SK-N-SH treated with all-trans-retinoic acid at 6 μM for 48 hours (cell line): ENCODE measurements at regions not wholly inside any gene's neighbourhood (a gene's known extent, or its start where the extent isn't known, plus 50 kb on each side); places are given as distances from the start of the nearest gene placed in this dataset.

Source experiments
- ATAC-seq: fragments of 200-7000 bp; cut with Tn5 transposase; 3 replicates; pipeline ENCODE4 v1.9.1; 2020; ENCODE audit warnings: mild to moderate bottlenecking, moderate library complexity
- ARNTL ChIP-seq: fragments of 450-650 bp; formaldehyde crosslinking; IDR thresholded peaks from 2 replicates; pipeline ENCODE4 v1.5.0; 2020; ENCODE audit warnings: low read depth, mild to moderate bottlenecking, moderate library complexity, borderline replicate concordance
- BACH2 ChIP-seq: fragments of 250-450 bp; sonication (Bioruptor Pico); IDR thresholded peaks from 2 replicates; pipeline ENCODE4 v1.9.0; 2021; ENCODE audit warnings: mild to moderate bottlenecking, borderline replicate concordance
- CSDC2 ChIP-seq: fragments of 250-450 bp; sonication (Bioruptor Pico); IDR thresholded peaks from 2 replicates; pipeline ENCODE4 v1.5.0; 2020; ENCODE audit warnings: mild to moderate bottlenecking, moderate library complexity
- ESRRG ChIP-seq: fragments of 250-450 bp; sonication (Bioruptor Pico); IDR thresholded peaks from 2 replicates; pipeline ENCODE4 v1.6.1; 2021; ENCODE audit warnings: mild to moderate bottlenecking
- GLIS3 ChIP-seq: fragments of 250-450 bp; sonication (Bioruptor Pico); IDR thresholded peaks from 2 replicates; pipeline ENCODE4 v1.5.0; 2020; ENCODE audit warnings: mild to moderate bottlenecking, moderate library complexity
- OSR1 ChIP-seq: fragments of 250-450 bp; sonication (Bioruptor Pico); IDR thresholded peaks from 2 replicates; pipeline ENCODE4 v1.8.0; 2022; ENCODE audit warnings: moderate library complexity, mild to moderate bottlenecking, inconsistent platforms
- PATZ1 ChIP-seq: fragments of 250-450 bp; sonication (Bioruptor Pico); IDR thresholded peaks from 2 replicates; pipeline ENCODE4 v1.8.0; 2020; ENCODE audit warnings: mild to moderate bottlenecking, moderate library complexity, borderline replicate concordance
- PPARA ChIP-seq: fragments of 250-450 bp; sonication (Bioruptor Pico); IDR thresholded peaks from 2 replicates; pipeline ENCODE4 v1.5.0; 2020; ENCODE audit warnings: mild to moderate bottlenecking, borderline replicate concordance
- RARB ChIP-seq: fragments of 250-450 bp; sonication (Bioruptor Pico); IDR thresholded peaks from 2 replicates; pipeline ENCODE4 v1.8.0; 2021; ENCODE audit warnings: mild to moderate bottlenecking, moderate library complexity
- SNAI2 ChIP-seq: fragments of 250-450 bp; sonication (Bioruptor Pico); IDR thresholded peaks from 2 replicates; pipeline ENCODE4 v1.5.0; 2020; ENCODE audit warnings: mild to moderate bottlenecking, moderate library complexity
- TCF4 ChIP-seq: fragments of 250-450 bp; sonication (Bioruptor Pico); IDR thresholded peaks from 2 replicates; pipeline ENCODE4 v1.8.0; 2021; ENCODE audit warnings: mild to moderate bottlenecking, moderate library complexity, borderline replicate concordance
- TOX ChIP-seq: fragments of 250-450 bp; sonication (Bioruptor Pico); IDR thresholded peaks from 2 replicates; pipeline ENCODE4 v1.8.0; 2021; ENCODE audit warnings: mild to moderate bottlenecking, moderate library complexity, borderline replicate concordance
- ZC3H10 ChIP-seq: fragments of 250-450 bp; sonication (Bioruptor Pico); IDR thresholded peaks from 2 replicates; pipeline ENCODE4 v1.5.1; 2021; ENCODE audit warnings: mild to moderate bottlenecking, moderate library complexity
- ZFP3 ChIP-seq: fragments of 250-450 bp; sonication (Bioruptor Pico); IDR thresholded peaks from 2 replicates; pipeline ENCODE4 v1.5.0; 2020; ENCODE audit warnings: mild to moderate bottlenecking, moderate library complexity
- ZFP30 ChIP-seq: fragments of 450-650 bp; formaldehyde crosslinking; IDR thresholded peaks from 2 replicates; pipeline ENCODE4 v1.5.0; 2022; ENCODE audit warnings: mild to moderate bottlenecking, moderate library complexity
- ZNF70 ChIP-seq: fragments of 450-650 bp; formaldehyde crosslinking; IDR thresholded peaks from 2 replicates; pipeline ENCODE4 v1.5.0; 2020; ENCODE audit warnings: mild to moderate bottlenecking, moderate library complexity
- ZNF8 ChIP-seq: fragments of 450-650 bp; formaldehyde crosslinking; IDR thresholded peaks from 2 replicates; pipeline ENCODE4 v1.5.0; 2020; ENCODE audit warnings: mild to moderate bottlenecking, moderate library complexity
- TF ChIP-seq, protein P1 (sequence below): fragments of 250-450 bp; sonication (Bioruptor Pico); IDR thresholded peaks from 2 replicates; pipeline ENCODE4 v1.8.0; 2021; ENCODE audit warnings: low read depth, mild to moderate bottlenecking, moderate library complexity, borderline replicate concordance
- TF ChIP-seq, protein P2 (sequence below): fragments of 250-450 bp; sonication (Bioruptor Pico); IDR thresholded peaks from 2 replicates; pipeline ENCODE4 v1.5.1; 2020; ENCODE audit warnings: low read depth, mild to moderate bottlenecking, moderate library complexity
- TF ChIP-seq, protein P3 (sequence below): fragments of 250-450 bp; sonication (Bioruptor Pico); IDR thresholded peaks from 2 replicates; pipeline ENCODE4 v1.5.1; 2021; ENCODE audit warnings: mild to moderate bottlenecking, moderate library complexity

- no peak for TF ChIP-seq ZC3H10 (CRISPR knock-in tag)
Observed at GRCh38 chr16:66304961-66305360, 61.5 kb upstream of the CDH5 start.

GRCh38 chr16:66304151-66304550 is 62.3 kb upstream of the CDH5 start:
- no peak for ATAC-seq
- TF ChIP-seq, protein P1, sequence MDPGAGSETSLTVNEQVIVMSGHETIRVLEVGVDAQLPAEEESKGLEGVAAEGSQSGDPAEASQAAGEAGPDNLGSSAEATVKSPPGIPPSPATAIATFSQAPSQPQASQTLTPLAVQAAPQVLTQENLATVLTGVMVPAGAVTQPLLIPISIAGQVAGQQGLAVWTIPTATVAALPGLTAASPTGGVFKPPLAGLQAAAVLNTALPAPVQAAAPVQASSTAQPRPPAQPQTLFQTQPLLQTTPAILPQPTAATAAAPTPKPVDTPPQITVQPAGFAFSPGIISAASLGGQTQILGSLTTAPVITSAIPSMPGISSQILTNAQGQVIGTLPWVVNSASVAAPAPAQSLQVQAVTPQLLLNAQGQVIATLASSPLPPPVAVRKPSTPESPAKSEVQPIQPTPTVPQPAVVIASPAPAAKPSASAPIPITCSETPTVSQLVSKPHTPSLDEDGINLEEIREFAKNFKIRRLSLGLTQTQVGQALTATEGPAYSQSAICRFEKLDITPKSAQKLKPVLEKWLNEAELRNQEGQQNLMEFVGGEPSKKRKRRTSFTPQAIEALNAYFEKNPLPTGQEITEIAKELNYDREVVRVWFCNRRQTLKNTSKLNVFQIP (CRISPR knock-in tag) = no peak
- TF ChIP-seq ZNF70 (CRISPR knock-in tag) = no peak
- TF ChIP-seq PATZ1 (CRISPR knock-in tag) = no peak
- no peak for TF ChIP-seq ZNF8
- TF ChIP-seq CSDC2 (CRISPR knock-in tag) = no peak

More at GRCh38 chr16:66304961-66305360, 61.5 kb upstream of the CDH5 start:
- ATAC-seq = no peak

- no peak for ATAC-seq
- TF ChIP-seq ESRRG = no peak
- no peak for TF ChIP-seq SNAI2
- TF ChIP-seq, protein P2, sequence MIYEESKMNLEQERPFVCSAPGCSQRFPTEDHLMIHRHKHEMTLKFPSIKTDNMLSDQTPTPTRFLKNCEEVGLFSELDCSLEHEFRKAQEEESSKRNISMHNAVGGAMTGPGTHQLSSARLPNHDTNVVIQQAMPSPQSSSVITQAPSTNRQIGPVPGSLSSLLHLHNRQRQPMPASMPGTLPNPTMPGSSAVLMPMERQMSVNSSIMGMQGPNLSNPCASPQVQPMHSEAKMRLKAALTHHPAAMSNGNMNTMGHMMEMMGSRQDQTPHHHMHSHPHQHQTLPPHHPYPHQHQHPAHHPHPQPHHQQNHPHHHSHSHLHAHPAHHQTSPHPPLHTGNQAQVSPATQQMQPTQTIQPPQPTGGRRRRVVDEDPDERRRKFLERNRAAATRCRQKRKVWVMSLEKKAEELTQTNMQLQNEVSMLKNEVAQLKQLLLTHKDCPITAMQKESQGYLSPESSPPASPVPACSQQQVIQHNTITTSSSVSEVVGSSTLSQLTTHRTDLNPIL (CRISPR knock-in tag) = no peak
- TF ChIP-seq ARNTL (CRISPR knock-in tag) = no peak
- TF ChIP-seq GLIS3 = no peak
Observed at GRCh38 chr16:66300501-66300900, 66.0 kb upstream of the CDH5 start.

- no peak for ATAC-seq
- TF ChIP-seq ESRRG = no peak
- no peak for TF ChIP-seq OSR1
- no peak for TF ChIP-seq PATZ1 (CRISPR knock-in tag)
- no peak for TF ChIP-seq RARB (CRISPR knock-in tag)
- TF ChIP-seq PPARA = no peak
- TF ChIP-seq, protein P2 (CRISPR knock-in tag) = no peak
- TF ChIP-seq BACH2 = no peak
- TF ChIP-seq TCF4 (CRISPR knock-in tag) = no peak
- TF ChIP-seq ZNF8 = no peak
- no peak for TF ChIP-seq ZFP3
- no peak for TF ChIP-seq TOX (CRISPR knock-in tag)
- TF ChIP-seq ARNTL (CRISPR knock-in tag) = no peak
- no peak for TF ChIP-seq ZFP30 (CRISPR knock-in tag)
- no peak for TF ChIP-seq GLIS3
- TF ChIP-seq, protein P3, sequence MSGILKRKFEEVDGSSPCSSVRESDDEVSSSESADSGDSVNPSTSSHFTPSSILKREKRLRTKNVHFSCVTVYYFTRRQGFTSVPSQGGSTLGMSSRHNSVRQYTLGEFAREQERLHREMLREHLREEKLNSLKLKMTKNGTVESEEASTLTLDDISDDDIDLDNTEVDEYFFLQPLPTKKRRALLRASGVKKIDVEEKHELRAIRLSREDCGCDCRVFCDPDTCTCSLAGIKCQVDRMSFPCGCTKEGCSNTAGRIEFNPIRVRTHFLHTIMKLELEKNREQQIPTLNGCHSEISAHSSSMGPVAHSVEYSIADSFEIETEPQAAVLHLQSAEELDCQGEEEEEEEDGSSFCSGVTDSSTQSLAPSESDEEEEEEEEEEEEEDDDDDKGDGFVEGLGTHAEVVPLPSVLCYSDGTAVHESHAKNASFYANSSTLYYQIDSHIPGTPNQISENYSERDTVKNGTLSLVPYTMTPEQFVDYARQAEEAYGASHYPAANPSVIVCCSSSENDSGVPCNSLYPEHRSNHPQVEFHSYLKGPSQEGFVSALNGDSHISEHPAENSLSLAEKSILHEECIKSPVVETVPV = no peak
- no peak for TF ChIP-seq ZNF70 (CRISPR knock-in tag)
- TF ChIP-seq, all 23 proteins: peak for 0
Observed at GRCh38 chr16:66300037-66300436, 66.5 kb upstream of the CDH5 start.
